Ectodermal cell (in vitro differentiated cells): ENCODE measurements at regions not wholly inside any gene's neighbourhood (a gene's known extent, or its start where the extent isn't known, plus 50 kb on each side); places are given as distances from the start of the nearest gene placed in this dataset.
A peak's percentile ranks its signal among the peaks of the same experiment; 100 is the strongest.

Experiments
- H3K27ac ChIP-seq: 2 replicates; pipeline ENCODE4 v1.7.0; 2013; ENCODE audit warnings: mild to moderate bottlenecking, low read depth, low read length; ENCODE audit not compliant: insufficient read depth, poor library complexity, severe bottlenecking
- H3K27me3 ChIP-seq: 2 replicates; pipeline ENCODE4 v1.7.0; 2013; ENCODE audit warnings: mild to moderate bottlenecking, low read length; ENCODE audit not compliant: insufficient read depth, control insufficient read depth, poor library complexity, severe bottlenecking
- H3K36me3 ChIP-seq: one replicate; pipeline ENCODE4 v1.7.0; 2013; ENCODE audit warnings: low read length; ENCODE audit not compliant: control insufficient read depth, insufficient read depth
- H3K4me1 ChIP-seq: one replicate; pipeline ENCODE4 v1.7.0; 2013; ENCODE audit warnings: low read length; ENCODE audit not compliant: control insufficient read depth, insufficient read depth
- H3K4me3 ChIP-seq: 2 replicates; pipeline ENCODE4 v1.7.0; 2013; ENCODE audit warnings: low read depth, low read length, control low read depth; ENCODE audit not compliant: insufficient read depth
- H3K9me3 ChIP-seq: 2 replicates; pipeline ENCODE4 v1.7.0; 2013; ENCODE audit warnings: mild to moderate bottlenecking, low read length, moderate library complexity; ENCODE audit not compliant: control insufficient read depth
- WGBS, 2 experiments: methylation state at CpG; one replicate each; pipeline ENCODE4 v1.1.7; 2013; ENCODE audit warnings: missing lambda C conversion rate in 2 of 2; 5-methylcytosine and 5-hydroxymethylcytosine counted together

- Histone ChIP-seq H3K27ac (no peak overlapping the region), H3K4me1 (no peaks in the 10 kb centered on the region), H3K4me3 (no peak overlapping the region), H3K36me3 (no peaks in the 10 kb centered on the region), H3K9me3 (no peaks in the 10 kb centered on the region), H3K27me3 (no peaks in the 10 kb centered on the region)
- 91% methylated on average over 1 of the region's 1 CpG for WGBS, 2 experiments
These were observed 1378.4 kb upstream of the TENM4 start for GRCh38 chr11:80819271-80819670.

- H3K9me3 ChIP-seq = no peaks in the 10 kb centered on the region
- H3K4me1 ChIP-seq = no peaks in the 10 kb centered on the region
- no peaks in the 10 kb centered on the region for H3K27me3 ChIP-seq
- 47 to 54% methylated on average over 4 of the region's 4 CpGs for WGBS, 2 experiments
- no peak overlapping the region for H3K27ac ChIP-seq
- H3K4me3 ChIP-seq = no peak overlapping the region
- H3K36me3 ChIP-seq = no peaks in the 10 kb centered on the region
These were observed 1376.1 kb upstream of the TENM4 start for GRCh38 chr11:80816966-80817365.

GRCh38 chr11:80816454-80816847 lies 1375.6 kb upstream of the TENM4 start:
- Histone ChIP-seq H3K27me3 (no peaks in the 10 kb centered on the region), H3K9me3 (no peaks in the 10 kb centered on the region), H3K27ac (no peak overlapping the region), H3K36me3 (no peaks in the 10 kb centered on the region), H3K4me1 (no peaks in the 10 kb centered on the region), H3K4me3 (no peak overlapping the region)
- 92 to 94% methylated on average over 1 of the region's 1 CpG for whole genome bisulfite sequencing, 2 experiments

GRCh38 chr11:80815752-80816453 lies 1375.1 kb upstream of the TENM4 start:
- H3K36me3 ChIP-seq = no peaks in the 10 kb centered on the region
- no peaks in the 10 kb centered on the region for H3K9me3 ChIP-seq
- H3K4me3 ChIP-seq = no peak overlapping the region
- no peak overlapping the region for H3K27ac ChIP-seq
- no peaks in the 10 kb centered on the region for H3K4me1 ChIP-seq
- WGBS, 2 experiments = 89 to 96% methylated on average over 3 of the region's 3 CpGs
- H3K27me3 ChIP-seq = no peaks in the 10 kb centered on the region

GRCh38 chr11:80814813-80815212 lies 1374.0 kb upstream of the TENM4 start:
- Histone ChIP-seq H3K4me3 (no peak overlapping the region), H3K27me3 (no peaks in the 10 kb centered on the region), H3K9me3 (no peaks in the 10 kb centered on the region), H3K27ac (no peak overlapping the region), H3K4me1 (no peaks in the 10 kb centered on the region), H3K36me3 (no peaks in the 10 kb centered on the region)
- 100% methylated on average over 1 of the region's 1 CpG; no CpG with 5 or more reads in 1 of the 2 experiments for WGBS, 2 experiments

- H3K27me3 ChIP-seq = no peaks in the 10 kb centered on the region
- H3K4me3 ChIP-seq = no peak overlapping the region
- 86 to 88% methylated on average over 3 of the region's 4 CpGs for WGBS, 2 experiments
- no peaks in the 10 kb centered on the region for H3K9me3 ChIP-seq
- H3K27ac ChIP-seq = no peak overlapping the region
- H3K36me3 ChIP-seq = no peaks in the 10 kb centered on the region
- no peaks in the 10 kb centered on the region for H3K4me1 ChIP-seq
These were observed 1369.9 kb upstream of the TENM4 start for GRCh38 chr11:80810695-80811094.

GRCh38 chr11:80798174-80798573 lies 1357.3 kb upstream of the TENM4 start:
- no peaks in the 10 kb centered on the region for H3K36me3 ChIP-seq
- no peak overlapping the region for H3K4me3 ChIP-seq
- H3K27me3 ChIP-seq = no peaks in the 10 kb centered on the region
- H3K4me1 ChIP-seq = peaks cover 8% of the 10 kb centered on the region
- H3K9me3 ChIP-seq = peaks cover 2% of the 10 kb centered on the region
- WGBS, 2 experiments = 52 to 60% methylated on average over 8 of the region's 8 CpGs
- peak overlapping the region; percentile 44 for H3K27ac ChIP-seq

GRCh38 chr11:80783561-80783960 lies 1342.7 kb upstream of the TENM4 start:
- WGBS, 2 experiments = 89% methylated on average over 1 of the region's 2 CpGs; no CpG with 5 or more reads in 1 of the 2 experiments
- Histone ChIP-seq H3K4me1 (no peaks in the 10 kb centered on the region), H3K36me3 (no peaks in the 10 kb centered on the region), H3K27ac (no peak overlapping the region), H3K9me3 (no peaks in the 10 kb centered on the region), H3K4me3 (no peak overlapping the region), H3K27me3 (no peaks in the 10 kb centered on the region)

GRCh38 chr11:80782135-80782885 lies 1341.5 kb upstream of the TENM4 start:
- no peak overlapping the region for H3K27ac ChIP-seq
- no peak overlapping the region for H3K4me3 ChIP-seq
- no peaks in the 10 kb centered on the region for H3K4me1 ChIP-seq
- no peaks in the 10 kb centered on the region for H3K36me3 ChIP-seq
- H3K27me3 ChIP-seq = no peaks in the 10 kb centered on the region
- H3K9me3 ChIP-seq = no peaks in the 10 kb centered on the region
- 20 to 46% methylated on average over 3 to 4 of the region's 4 CpGs for WGBS, 2 experiments

GRCh38 chr11:80779905-80780605 lies 1339.2 kb upstream of the TENM4 start:
- 84 to 87% methylated on average over 5 of the region's 5 CpGs for WGBS, 2 experiments
- Histone ChIP-seq H3K27ac (no peak overlapping the region), H3K4me1 (no peaks in the 10 kb centered on the region), H3K36me3 (no peaks in the 10 kb centered on the region), H3K9me3 (no peaks in the 10 kb centered on the region), H3K27me3 (no peaks in the 10 kb centered on the region), H3K4me3 (no peak overlapping the region)
